ENCODE measurements at regions not wholly inside any gene's neighbourhood (a gene's known extent, or its start where the extent isn't known, plus 50 kb on each side); places are given as distances from the start of the nearest gene placed in this dataset.
A peak's percentile ranks its signal among the peaks of the same experiment; 100 is the strongest.

DNA sequence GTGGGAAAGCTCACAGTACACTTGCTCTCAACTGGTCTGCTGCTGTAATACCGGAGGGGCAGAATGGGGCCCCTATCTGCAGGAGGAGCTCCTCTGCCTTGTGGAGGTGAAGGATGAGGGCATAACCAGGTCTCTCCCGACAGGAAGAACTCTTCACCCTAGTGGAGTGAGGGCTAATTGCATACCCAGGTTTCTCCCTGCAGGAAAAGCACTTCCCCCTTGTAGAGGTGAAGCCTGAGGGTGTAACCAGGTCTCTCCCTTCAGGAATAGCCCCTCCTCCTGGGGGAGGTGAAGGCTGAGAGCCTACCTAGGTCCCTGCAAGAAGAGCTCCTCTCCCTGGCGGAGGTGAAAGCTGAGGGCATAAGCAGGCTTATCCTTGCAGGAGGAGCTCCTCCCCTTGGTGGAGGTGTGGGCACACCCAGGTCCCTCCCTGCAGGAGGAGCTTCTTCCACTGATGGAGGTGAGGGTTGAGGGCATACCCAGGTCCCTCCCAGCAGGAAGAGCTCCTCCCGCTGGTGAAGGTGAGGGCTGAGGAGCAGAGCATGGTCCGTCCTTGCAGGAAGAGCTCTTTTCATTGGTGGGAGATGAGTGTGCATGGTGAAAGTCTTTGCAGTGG is 954.1 kb downstream of the NLGN4Y start:
- H3K9me3 Mint-ChIP-seq, result no peaks in the 10 kb centered on the region
- no peaks in the 10 kb centered on the region for H3K36me3 Mint-ChIP-seq
- H3K4me3 Mint-ChIP-seq, result no peak overlapping the region
- H3K27me3 Mint-ChIP-seq, result no peaks in the 10 kb centered on the region
- no peak for ATAC-seq
- no peak overlapping the region for H3K27ac Mint-ChIP-seq
- no peak for DNase-seq (ENCODE audit: low spot score)
- H3K4me1 Mint-ChIP-seq (ENCODE audit: low read depth in 2 of 2), result no peaks in the 10 kb centered on the region

DNA sequence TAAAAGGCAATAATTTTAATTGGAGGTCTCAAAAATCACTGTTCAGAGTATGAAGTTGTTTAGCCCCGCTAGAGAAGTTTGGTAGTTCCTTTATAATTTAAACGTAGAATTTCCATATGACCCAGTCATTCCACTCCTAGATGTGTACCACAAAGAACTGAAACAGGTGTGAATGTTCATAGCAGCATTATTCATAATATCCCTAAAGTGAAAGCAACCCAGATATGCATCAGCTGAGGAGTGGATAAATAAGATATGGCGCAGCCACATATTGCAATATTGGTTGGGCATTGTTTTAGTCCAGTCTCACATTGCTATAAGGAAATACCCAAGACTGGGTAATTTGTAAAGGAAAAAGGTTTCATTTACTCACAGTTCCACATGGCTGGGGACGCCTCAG is 976.2 kb downstream of the NLGN4Y start:
- no peak for DNase-seq (ENCODE audit: low spot score)
- Mint-ChIP-seq H3K36me3 (no peaks in the 10 kb centered on the region), H3K9me3 (no peaks in the 10 kb centered on the region), H3K27ac (no peak overlapping the region), H3K4me1 (ENCODE audit: low read depth in 2 of 2) (no peaks in the 10 kb centered on the region), H3K27me3 (peaks cover 0 to 6% of the 10 kb centered on the region in 2 donors), H3K4me3 (no peak overlapping the region)
- no peak for ATAC-seq

DNA sequence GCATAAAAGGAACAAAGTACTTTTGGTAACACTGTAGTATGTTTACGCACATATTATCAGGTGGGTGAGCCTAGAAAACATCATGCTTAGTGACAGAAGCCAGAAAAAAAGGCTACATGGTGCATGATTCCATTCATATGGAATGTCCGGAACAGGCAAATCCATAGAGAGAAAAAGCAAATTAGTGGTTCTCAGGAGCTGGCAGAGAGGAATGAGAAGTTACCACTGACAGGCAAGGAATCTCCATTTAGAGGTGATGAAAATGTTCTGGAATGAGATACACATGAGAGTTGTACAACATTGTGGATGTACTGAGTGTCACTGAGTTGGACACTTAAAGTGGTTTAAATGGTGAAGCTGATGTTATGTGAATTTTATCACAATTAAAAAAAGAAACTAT is 976.9 kb downstream of the NLGN4Y start:
- ATAC-seq (no peak), DNase-seq (ENCODE audit: low spot score) (no peak)
- H3K9me3 Mint-ChIP-seq, result no peaks in the 10 kb centered on the region
- no peaks in the 10 kb centered on the region for H3K36me3 Mint-ChIP-seq
- H3K4me3 Mint-ChIP-seq, result no peak overlapping the region
- H3K27ac Mint-ChIP-seq, result no peak overlapping the region
- peaks cover 0 to 7% of the 10 kb centered on the region in 2 donors for H3K27me3 Mint-ChIP-seq
- H3K4me1 Mint-ChIP-seq (ENCODE audit: low read depth in 2 of 2), result no peaks in the 10 kb centered on the region

DNA sequence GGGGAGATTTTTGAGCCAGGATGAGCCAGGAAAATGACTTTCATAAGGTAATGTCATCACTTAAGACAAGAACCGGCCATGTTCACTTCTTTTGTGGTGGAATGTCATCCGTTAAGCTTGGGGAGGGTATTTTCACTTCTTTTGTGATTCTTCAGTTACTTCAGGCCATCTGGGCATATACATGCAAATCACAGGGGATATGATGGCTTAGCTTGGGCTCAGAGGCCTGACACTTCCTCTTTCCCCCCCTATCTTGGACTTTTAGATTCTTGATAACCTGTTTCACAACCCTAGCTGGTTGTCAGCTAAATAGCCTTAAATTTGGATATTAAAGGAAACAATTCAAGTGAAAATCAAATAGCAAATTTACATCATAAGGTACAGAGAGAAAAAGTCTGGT is 986.0 kb downstream of the NLGN4Y start:
- DNase-seq (ENCODE audit: low spot score) (no peak), ATAC-seq (no peak)
- no peaks in the 10 kb centered on the region for H3K9me3 Mint-ChIP-seq
- no peak overlapping the region for H3K4me3 Mint-ChIP-seq
- no peak overlapping the region for H3K27ac Mint-ChIP-seq
- H3K27me3 Mint-ChIP-seq, result peaks cover 0 to 20% of the 10 kb centered on the region in 2 donors
- H3K4me1 Mint-ChIP-seq (ENCODE audit: low read depth in 2 of 2), result no peaks in the 10 kb centered on the region
- H3K36me3 Mint-ChIP-seq, result no peaks in the 10 kb centered on the region

DNA sequence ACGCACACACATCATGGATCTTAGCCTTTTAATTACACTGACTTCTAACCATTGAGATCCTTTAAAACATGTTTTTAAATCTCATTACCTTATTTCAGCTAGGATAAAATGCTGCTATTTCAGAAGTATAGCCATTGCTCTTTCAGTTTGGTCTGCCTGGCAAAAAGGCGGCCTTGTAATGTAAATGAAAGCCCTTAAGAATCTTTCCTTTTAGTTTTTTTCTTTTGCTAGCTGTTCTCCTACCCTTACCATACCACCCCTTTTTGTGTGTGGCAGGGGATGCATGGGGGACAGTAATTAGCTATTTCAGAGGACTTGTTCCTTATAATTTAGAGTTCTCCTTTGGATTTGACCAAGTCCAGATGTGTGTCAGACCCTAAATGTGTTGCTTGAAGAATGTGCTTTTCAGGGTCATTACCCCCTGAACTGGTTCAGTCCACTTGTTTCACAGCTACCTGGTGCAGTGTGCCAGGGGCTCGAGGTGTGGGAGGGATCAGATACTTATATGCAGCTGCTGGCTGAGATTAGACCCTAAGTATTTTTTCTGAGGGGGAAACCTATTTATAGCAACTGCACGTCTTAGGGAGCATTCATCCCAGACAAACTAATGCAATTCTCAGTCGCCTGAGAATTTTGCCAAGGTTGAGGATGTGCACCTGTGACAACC is 986.8 kb downstream of the NLGN4Y start:
- ATAC-seq, result no peak
- no peak for DNase-seq (ENCODE audit: low spot score)
- H3K4me3 Mint-ChIP-seq, result no peak overlapping the region
- no peaks in the 10 kb centered on the region for H3K9me3 Mint-ChIP-seq
- H3K27ac Mint-ChIP-seq, result no peak overlapping the region
- peaks cover 0 to 16% of the 10 kb centered on the region in 2 donors for H3K27me3 Mint-ChIP-seq
- no peaks in the 10 kb centered on the region for H3K36me3 Mint-ChIP-seq
- no peaks in the 10 kb centered on the region for H3K4me1 Mint-ChIP-seq (ENCODE audit: low read depth in 2 of 2)

DNA sequence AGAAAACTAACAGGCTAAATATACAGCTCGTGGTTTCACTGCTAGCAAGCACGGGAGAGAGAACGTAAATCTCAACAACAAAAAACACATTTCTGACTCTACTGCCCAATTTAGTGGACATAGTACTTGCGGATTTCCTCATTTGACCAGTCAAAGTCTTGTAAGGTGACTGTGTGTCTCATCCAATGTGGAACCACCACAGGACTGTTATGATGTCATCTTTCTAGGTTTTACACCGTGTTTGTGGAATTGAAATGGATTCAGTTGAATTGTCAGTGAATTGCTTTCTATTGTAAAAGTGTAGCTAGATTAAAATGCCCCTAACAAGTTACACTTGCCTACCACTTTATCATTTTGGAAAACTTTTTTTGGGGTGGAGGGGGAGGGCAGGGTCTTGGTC is 1010.8 kb downstream of the NLGN4Y start:
- H3K27ac Mint-ChIP-seq, result peak overlapping the region in 1 of 2 donors; percentile 79

DNA sequence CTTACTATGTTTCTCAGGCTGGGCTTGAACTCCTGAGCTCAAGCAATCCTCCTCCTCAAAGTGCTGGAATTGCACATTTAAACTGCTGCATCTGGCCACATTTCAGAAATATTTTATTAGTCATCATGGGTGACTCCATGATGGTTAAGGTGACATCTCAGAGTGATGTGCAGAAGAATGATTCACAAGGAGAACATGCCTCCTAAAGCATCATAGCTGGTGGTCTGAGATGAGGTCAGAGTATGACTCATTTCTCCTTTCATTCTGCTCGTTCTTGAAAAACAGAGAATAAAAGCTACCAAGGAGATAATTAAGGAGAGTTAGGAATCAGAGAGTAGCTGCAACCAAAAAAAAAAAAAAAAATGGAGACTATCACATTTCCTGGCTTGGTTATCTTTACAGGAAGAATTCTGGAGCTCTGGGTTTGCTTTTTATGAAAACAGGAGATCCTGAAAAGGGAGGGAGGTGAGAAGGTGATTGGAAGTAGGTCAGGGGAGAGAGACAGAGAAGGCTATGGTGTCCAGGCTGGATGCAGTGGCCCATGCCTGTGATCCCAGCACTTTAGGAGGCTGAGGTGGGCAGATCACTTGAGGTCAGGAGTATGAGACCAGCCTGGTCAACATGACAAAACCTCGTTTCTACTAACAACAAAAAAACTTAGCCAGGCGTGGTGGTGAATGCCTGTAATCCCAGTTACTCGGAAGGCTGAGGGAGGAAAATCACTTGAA is 1011.6 kb downstream of the NLGN4Y start:
- ATAC-seq (peak in 1 of 2 donors; percentile 80), DNase-seq (ENCODE audit: low spot score) (no peak)
- Mint-ChIP-seq H3K9me3 (no peaks in the 10 kb centered on the region), H3K4me1 (ENCODE audit: low read depth in 2 of 2) (peaks cover 0 to 8% of the 10 kb centered on the region in 2 donors), H3K4me3 (peak overlapping the region; percentile 59), H3K36me3 (no peaks in the 10 kb centered on the region), H3K27me3 (no peaks in the 10 kb centered on the region), H3K27ac (peak overlapping the region in 1 of 2 donors; percentile 79)

More for the DNA sequence above, 1010.8 kb downstream of the NLGN4Y start:
- Mint-ChIP-seq H3K9me3 (no peaks in the 10 kb centered on the region), H3K27me3 (no peaks in the 10 kb centered on the region), H3K4me3 (no peak overlapping the region), H3K4me1 (ENCODE audit: low read depth in 2 of 2) (peaks cover 0 to 8% of the 10 kb centered on the region in 2 donors), H3K36me3 (no peaks in the 10 kb centered on the region)
- ATAC-seq, result no peak
- no peak for DNase-seq (ENCODE audit: low spot score)

DNA sequence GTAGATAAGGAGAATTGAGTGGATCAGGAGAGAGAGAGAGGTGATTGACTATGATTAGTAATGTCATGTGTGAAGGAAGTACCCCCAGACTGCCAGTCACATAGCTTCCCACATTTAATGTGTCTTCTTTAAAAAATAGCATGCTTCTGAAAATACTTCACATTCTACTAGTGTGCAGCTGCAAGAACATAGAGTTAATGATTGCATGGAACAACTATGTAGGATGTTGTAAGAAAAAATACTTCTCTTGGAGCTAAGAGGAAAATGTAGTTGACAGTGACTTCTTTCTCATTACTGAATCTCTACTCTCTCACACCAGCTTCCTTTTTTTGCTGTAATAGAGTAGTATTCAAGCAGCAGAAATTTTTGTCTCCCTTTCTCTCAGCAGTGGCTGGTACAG is 1016.2 kb downstream of the NLGN4Y start:
- no peaks in the 10 kb centered on the region for H3K27me3 Mint-ChIP-seq
- H3K27ac Mint-ChIP-seq, result no peak overlapping the region
- no peaks in the 10 kb centered on the region for H3K9me3 Mint-ChIP-seq
- no peak for ATAC-seq
- no peaks in the 10 kb centered on the region for H3K36me3 Mint-ChIP-seq
- no peak overlapping the region for H3K4me3 Mint-ChIP-seq
- H3K4me1 Mint-ChIP-seq (ENCODE audit: low read depth in 2 of 2), result peaks cover 0 to 7% of the 10 kb centered on the region in 2 donors
- no peak for DNase-seq (ENCODE audit: low spot score)

DNA sequence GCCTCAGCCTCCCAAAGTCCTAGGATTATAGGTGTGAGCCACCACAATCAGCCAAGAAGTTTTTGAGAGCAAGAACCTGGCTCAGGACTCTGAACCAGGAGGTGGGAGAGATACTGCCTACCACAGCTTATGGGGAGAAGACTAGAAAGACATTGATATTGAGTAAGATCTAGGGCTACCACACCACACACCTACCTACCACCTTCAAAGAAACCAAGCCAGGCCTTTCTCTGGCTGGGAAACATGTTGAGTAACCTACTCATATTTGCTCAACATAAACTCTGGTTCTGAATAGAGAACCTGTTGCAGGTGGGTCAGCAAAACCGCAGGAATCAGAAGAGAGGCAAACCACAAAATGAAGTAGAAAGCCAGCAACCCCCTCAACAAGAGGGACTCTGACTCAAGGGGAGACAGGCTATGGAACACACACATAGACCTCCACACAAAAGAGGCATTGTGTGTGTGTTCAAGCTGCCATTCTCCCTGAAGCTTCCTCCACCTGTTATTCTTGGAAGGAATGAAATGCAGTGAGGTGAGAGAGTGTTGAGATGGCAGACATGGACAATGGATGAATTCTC is 1021.9 kb downstream of the NLGN4Y start:
- Mint-ChIP-seq H3K4me3 (no peak overlapping the region), H3K36me3 (no peaks in the 10 kb centered on the region), H3K9me3 (no peaks in the 10 kb centered on the region), H3K27me3 (no peaks in the 10 kb centered on the region), H3K27ac (no peak overlapping the region), H3K4me1 (ENCODE audit: low read depth in 2 of 2) (no peaks in the 10 kb centered on the region)
- no peak for ATAC-seq
- DNase-seq (ENCODE audit: low spot score), result no peak

DNA sequence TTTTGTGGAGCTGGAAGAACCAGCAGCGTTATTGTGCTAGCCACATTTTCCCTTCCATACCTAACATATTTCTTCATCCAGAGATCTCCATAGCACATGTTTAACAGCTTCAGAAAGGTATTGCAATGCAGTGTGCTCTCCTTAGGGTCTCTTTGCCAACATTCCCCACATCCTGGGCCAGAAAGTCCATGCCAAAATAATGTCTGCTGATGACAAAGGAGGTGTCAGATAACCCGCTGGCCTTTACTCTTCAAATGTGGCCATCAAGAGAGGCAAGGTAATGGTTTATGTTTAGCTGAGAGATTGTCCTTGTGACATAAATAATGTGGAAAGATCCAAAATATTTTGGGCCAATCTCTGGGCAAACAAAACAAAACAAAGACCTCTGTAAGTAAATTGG is 1027.7 kb downstream of the NLGN4Y start:
- no peaks in the 10 kb centered on the region for H3K4me1 Mint-ChIP-seq (ENCODE audit: low read depth in 2 of 2)
- DNase-seq (ENCODE audit: low spot score), result no peak
- no peaks in the 10 kb centered on the region for H3K36me3 Mint-ChIP-seq
- H3K9me3 Mint-ChIP-seq, result no peaks in the 10 kb centered on the region
- no peak overlapping the region for H3K27ac Mint-ChIP-seq
- H3K4me3 Mint-ChIP-seq, result no peak overlapping the region
- ATAC-seq, result no peak
- no peaks in the 10 kb centered on the region for H3K27me3 Mint-ChIP-seq

DNA sequence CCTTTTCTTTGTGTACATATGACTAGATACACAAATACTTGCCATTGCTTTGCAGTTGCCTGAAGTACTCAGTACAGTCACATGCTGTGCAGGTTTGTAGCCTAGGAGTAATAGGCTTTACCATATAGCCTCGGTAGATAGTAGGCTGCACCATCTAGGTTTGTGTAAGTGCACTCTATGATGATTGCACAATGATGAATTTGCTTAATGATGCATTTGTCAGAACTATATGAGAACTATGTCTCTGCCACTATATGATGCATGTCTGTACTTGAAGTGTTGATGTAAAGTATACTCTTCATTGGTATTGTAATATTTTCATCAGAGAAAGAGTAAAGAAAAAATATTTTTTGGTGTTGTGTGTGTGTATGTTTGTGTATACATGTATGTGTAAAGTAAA is 1030.7 kb downstream of the NLGN4Y start:
- Mint-ChIP-seq H3K4me1 (ENCODE audit: low read depth in 2 of 2) (no peaks in the 10 kb centered on the region), H3K36me3 (no peaks in the 10 kb centered on the region)
- DNase-seq (ENCODE audit: low spot score), result no peak

DNA sequence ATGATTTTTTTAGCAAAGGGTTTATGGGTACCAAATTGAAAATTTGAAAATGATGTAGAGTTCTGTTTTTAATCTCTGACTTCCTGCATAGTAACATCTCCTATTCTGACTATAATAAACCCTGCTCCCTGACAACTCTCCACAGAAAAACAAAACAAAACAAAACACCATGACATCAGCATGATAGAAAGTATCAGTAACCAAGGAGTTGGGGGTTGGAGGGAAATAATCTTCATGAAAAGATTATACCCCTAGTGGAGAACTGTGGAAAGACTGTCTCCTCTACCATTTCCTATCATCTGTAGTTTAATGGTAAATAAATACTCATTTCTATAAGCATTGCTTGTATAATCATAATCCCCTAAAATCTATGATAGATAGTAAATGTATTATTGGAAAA is 1034.8 kb downstream of the NLGN4Y start:
- no peak overlapping the region for H3K4me3 Mint-ChIP-seq
- no peaks in the 10 kb centered on the region for H3K27me3 Mint-ChIP-seq
- no peaks in the 10 kb centered on the region for H3K4me1 Mint-ChIP-seq (ENCODE audit: low read depth in 2 of 2)
- no peak for DNase-seq (ENCODE audit: low spot score)
- H3K36me3 Mint-ChIP-seq, result no peaks in the 10 kb centered on the region
- H3K9me3 Mint-ChIP-seq, result no peaks in the 10 kb centered on the region
- H3K27ac Mint-ChIP-seq, result no peak overlapping the region
- no peak for ATAC-seq

More for the DNA sequence above, 1030.7 kb downstream of the NLGN4Y start:
- ATAC-seq, result no peak
- no peaks in the 10 kb centered on the region for H3K9me3 Mint-ChIP-seq
- H3K27me3 Mint-ChIP-seq, result no peaks in the 10 kb centered on the region
- H3K4me3 Mint-ChIP-seq, result no peak overlapping the region
- no peak overlapping the region for H3K27ac Mint-ChIP-seq

DNA sequence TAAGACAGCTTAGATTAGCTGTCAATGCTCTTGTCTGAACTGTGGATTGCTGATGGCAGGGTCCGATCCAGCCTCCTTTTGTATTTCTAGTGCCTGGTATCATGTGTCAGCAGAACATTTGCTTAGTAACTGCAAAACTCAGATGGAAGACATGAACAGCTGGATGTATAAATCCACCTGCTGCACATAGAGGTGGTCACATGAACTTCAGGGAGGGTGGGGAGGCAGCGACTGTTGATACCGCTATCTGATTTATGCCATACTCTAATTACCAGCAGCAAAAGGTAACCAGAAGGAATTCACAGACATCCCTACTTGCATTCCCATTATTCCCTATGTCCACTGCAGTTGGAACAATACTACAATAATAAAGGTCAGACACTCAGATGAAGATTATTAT is 1036.5 kb downstream of the NLGN4Y start:
- no peak overlapping the region for H3K4me3 Mint-ChIP-seq
- no peak overlapping the region for H3K27ac Mint-ChIP-seq
- no peaks in the 10 kb centered on the region for H3K9me3 Mint-ChIP-seq
- H3K36me3 Mint-ChIP-seq, result no peaks in the 10 kb centered on the region
- H3K4me1 Mint-ChIP-seq (ENCODE audit: low read depth in 2 of 2), result no peaks in the 10 kb centered on the region
- DNase-seq (ENCODE audit: low spot score), result no peak
- no peaks in the 10 kb centered on the region for H3K27me3 Mint-ChIP-seq
- ATAC-seq, result no peak

Data from natural killer cell treated with Interleukin-12 subunit alpha and Interleukin-12 subunit beta and Interleukin-15 and Interleukin-18, amount 100 ng/mL, for 72 hours (primary cell).